Fibroblast of villous mesenchyme (primary cell): ENCODE measurements at regions not wholly inside any gene's neighbourhood (a gene's known extent, or its start where the extent isn't known, plus 50 kb on each side); places are given as distances from the start of the nearest gene placed in this dataset.

ENCODE experiments used
- DNase-seq: peaks from one replicate; pipeline ENCODE4 v3.0.0-alpha.2; 2010; ENCODE audit warnings: low read depth
- H3K4me3 ChIP-seq: 2 replicates; pipeline ENCODE4 v1.5.1; 2011; ENCODE audit warnings: low read depth, mild to moderate bottlenecking, low read length
- CTCF ChIP-seq: IDR thresholded peaks from 2 replicates; pipeline ENCODE4 v1.5.1; 2012; ENCODE audit warnings: low read depth, mild to moderate bottlenecking, low read length; ENCODE audit not compliant: insufficient read depth

GRCh38 chr10:4082861-4083260, 297.9 kb upstream of the KLF6 start:
- peak; percentile 76 for DNase-seq
- TF ChIP-seq CTCF = no peak
- H3K4me3 ChIP-seq = no peak overlapping the region

- DNase-seq = peak; percentile 82
- H3K4me3 ChIP-seq = no peak overlapping the region
- no peak for TF ChIP-seq CTCF
Measured at GRCh38 chr10:4081685-4082111, 296.7 kb upstream of the KLF6 start.

- DNase-seq = no peak
- no peak overlapping the region for H3K4me3 ChIP-seq
- no peak for TF ChIP-seq CTCF
Measured at GRCh38 chr10:4080225-4080805, 295.3 kb upstream of the KLF6 start.

- TF ChIP-seq CTCF = no peak
- H3K4me3 ChIP-seq = no peak overlapping the region
- DNase-seq = no peak
Measured at GRCh38 chr10:4079803-4080202, 294.8 kb upstream of the KLF6 start.

GRCh38 chr10:4077804-4078203, 292.8 kb upstream of the KLF6 start:
- DNase-seq = no peak
- no peak for TF ChIP-seq CTCF
- no peak overlapping the region for H3K4me3 ChIP-seq

- no peak for DNase-seq
- TF ChIP-seq CTCF = no peak
- no peak overlapping the region for H3K4me3 ChIP-seq
Measured at GRCh38 chr10:4076983-4077382, 292.0 kb upstream of the KLF6 start.

- DNase-seq = no peak
- H3K4me3 ChIP-seq = no peak overlapping the region
- TF ChIP-seq CTCF = no peak
Measured at GRCh38 chr10:4075443-4075842, 290.4 kb upstream of the KLF6 start.
